CD4-positive, alpha-beta T cell treated with Interleukin-1 beta for 1 hour (primary cell): ENCODE measurements at regions not wholly inside any gene's neighbourhood (a gene's known extent, or its start where the extent isn't known, plus 50 kb on each side); places are given as distances from the start of the nearest gene placed in this dataset.

Experiments
- DNase-seq, 2 donors: peaks; one replicate each; pipeline ENCODE4 v3.0.0-alpha.2; 2020 to 2022

DNA sequence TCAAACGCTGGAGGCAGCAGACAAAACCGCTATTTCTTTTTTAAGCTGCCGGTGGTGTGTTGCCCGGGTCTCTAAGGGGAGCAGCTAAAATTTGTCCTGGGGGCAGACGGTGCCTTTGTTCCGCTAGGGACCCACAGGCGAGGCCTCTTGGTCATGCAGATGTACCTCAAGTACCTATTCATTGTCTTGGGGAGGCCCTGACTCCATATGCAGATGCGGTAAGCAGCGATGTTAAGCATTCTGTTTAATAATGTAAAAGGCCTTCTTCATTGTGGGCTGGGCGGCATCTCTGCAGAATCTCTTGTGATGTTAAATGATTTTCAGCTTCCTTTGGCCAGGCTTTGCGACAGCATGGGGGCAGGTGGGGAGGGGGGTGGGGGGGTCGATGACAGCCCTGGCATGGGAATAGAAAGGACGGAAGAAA lies 98.9 kb upstream of the PJA1 start:
- no peak for DNase-seq

DNA sequence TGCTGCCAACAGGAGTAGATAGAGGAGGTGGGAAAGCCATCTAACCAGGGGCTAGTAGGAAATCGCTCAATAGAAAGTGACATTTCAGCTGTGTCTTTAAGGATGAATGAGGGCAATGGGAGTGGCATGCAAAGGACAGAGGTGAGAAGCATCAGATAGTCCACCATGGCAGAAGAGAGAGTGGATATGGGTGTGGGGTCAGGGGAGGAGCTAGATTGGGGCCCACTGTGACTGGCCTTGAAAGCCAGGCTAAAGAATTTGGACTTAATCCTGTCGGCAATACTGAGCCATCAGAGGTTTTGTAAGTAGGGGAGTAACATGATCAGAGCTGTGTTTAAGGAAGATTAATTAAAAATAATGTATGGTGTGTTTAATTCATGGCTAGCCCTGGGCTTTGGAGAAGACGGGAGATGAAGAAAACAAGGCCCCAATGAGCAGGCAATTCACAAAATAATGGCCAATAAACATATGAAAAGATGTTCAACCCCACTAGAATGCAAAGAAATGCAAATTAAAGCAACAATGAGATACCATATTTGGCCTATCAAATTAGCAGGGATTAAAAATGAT lies 98.1 kb upstream of the PJA1 start:
- DNase-seq, result no peak

DNA sequence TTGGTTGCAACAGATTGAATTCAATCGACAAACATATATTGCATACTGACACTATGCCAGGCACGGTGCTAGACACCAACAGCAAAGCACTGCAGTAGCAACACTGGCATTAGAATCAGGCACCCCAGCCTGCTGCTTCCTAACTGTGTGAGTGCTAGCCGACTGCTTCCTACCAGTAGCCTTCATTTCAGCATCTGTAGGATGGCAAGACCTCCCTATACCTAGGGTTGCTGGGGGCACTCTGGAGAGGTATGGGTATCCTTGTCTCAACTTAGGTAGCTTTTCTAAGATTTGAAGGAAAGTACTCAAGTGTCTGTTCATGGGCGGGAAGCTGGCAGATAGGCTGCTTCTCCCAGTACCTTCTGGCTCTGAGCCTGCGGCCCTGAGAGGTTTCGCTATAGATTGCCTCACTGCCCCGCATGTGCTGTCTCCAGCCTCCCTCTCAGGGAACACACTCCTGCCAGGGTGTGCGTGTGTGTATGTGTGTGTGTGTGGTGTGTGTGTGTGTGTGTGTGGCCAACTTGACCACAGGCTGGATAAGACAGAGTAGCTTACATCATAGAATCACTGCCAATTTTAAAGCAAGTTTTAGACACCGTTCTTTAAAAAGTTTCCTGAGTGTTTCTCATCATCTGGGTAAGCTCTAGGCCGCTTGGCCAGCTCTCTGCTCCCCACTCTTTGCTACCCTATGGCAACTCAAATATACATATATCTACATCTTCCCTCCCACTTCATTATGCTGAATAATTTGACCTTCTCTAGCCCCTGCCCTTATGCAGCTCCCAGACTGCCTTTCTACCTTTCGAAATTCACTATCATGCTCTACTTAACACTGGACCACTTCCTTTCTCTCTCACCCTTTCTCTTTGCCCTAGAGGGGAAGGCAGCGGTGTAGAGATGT lies 97.0 kb upstream of the PJA1 start:
- no peak for DNase-seq

DNA sequence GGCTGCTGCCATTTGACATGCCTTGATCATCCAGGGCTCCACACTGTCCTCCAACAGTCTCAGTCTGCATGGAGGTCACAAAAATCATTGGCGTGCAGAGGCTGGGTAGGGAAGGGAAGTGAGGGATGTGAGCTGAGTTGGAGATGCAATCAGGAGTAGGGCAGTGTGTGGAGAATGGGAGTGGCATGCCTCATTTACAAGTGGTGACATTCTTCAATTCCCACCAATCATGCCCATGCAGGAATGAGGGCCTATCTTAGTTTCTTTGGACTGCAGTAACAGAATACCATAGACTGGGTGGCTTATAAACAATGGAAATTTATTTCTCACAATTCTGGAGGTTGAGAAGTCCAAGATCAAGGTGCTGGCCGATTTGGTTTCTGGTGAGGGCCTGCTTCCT lies 94.9 kb upstream of the PJA1 start:
- DNase-seq, result no peak

DNA sequence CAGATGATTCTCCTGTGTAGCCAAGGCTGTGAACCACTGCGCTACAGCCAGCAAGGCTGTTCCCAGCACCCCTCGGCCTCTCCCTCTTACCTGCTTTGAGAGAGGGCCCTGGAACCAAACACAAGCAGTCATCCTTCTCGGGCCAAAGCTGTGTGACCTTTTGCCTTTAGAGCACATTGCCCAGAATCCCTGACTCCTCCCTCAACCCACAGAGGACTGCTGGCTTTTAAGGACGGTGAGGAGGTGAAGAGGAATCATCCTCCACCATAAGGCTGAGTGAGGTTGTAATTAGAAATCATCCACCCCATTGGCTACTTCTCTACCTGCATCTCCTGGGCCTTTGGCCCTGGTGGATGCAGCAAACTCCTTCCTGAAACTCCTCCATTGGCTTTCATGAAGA lies 93.6 kb upstream of the PJA1 start:
- no peak for DNase-seq

DNA sequence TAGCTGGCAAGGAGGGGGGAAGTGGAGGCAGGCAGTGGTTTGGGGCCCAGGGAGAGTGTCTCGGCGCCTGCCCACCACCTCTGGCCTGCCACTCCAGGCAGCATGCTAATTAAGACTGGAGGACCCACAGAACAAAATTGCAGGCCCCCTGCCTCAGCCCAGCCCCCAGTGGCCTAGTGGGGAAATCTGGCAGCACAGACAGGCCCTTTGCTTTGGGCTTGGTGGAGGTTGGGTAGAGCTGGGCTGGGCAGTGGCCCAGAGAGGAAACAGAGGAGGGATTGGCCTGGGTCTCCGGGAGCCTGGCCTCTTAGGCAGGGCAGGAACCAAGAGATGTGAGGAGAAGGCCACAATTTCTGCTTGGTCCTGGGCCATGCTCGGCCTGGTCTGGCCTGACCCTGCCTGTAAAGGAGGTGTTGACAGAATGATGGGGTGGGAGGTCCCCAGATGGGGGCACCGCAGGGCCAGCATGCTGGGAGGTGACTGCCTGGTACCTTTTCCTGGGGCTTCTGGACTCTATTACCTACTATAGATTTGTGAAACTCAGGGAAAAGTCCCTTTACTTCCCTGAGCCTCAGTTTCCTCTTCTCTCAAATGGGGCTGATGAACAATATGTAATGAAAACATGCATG lies 92.4 kb upstream of the PJA1 start:
- DNase-seq, result no peak

DNA sequence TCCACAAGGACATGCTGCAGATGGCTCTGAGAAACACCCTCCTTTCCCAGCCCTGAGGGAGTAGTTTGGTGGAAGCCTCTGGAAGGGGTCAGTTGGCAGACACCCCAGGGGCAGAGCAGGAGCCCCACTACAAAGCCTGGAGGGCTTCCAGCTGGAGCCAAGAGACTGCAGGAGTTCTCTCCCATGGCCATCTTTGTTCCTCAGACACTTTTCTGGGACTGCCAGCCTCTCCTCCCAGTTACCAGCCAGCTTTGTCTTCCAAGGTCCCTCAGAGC lies 91.0 kb upstream of the PJA1 start:
- DNase-seq, result no peak

DNA sequence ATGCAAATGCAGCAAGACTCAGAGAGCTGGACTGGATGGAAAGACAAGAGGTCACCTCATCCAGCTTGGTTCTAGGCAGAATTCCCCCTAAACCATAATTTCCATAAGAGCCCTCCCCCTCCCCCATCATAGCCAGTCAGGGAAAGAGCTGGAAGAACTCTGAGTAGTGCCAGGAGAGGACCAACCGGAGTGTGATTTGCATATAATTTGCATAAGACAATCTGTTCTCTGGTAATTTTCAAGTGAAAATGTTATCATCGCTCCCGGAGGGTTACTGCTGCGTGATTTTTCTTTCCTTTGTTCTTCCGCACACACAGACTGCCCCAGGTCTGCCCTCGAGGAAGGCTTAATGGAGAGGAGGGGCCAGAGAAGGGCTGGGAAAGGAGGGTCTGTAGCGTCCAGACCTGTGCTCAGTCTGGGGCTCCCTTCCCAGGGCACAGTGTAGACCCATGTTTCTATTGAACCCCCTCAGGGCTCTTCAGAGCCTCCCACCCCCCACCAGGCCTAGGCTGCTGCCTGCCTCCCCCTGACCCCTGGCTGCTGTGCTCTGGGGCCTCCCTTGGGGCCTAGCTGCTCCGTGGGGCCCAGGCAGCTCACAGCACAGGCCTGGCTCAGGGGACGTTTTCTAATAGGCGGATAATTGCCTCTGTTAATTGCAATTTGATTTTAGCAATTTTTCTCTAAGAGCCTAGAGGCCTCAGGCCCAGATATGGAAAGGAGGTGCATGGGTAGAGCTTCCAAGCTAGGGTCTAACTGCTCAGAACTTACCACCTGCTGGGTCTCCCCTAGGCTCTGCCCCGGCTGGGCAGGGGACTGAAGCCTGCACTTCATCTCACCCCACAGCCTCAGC lies 90.4 kb upstream of the PJA1 start:
- no peak for DNase-seq

DNA sequence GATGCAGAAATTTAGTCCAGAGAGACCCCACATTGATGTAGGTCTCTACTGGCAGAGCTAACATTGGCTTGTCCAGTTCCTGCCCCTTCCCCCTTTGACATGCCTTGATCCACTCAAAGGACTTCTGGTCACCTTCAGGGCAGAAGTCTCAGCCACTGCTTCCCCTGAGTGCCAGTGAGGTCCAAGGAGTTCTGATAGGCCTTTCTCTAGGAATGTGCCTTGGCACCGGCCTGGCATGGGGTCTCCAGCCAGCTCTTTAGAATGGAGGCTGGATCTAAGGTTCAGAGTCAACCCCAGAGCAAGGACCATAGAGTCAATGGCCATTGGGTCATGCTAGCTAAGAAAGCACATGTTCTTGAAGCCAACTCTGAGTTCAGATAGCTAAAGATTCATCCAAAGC lies 88.6 kb upstream of the PJA1 start:
- DNase-seq, result no peak

DNA sequence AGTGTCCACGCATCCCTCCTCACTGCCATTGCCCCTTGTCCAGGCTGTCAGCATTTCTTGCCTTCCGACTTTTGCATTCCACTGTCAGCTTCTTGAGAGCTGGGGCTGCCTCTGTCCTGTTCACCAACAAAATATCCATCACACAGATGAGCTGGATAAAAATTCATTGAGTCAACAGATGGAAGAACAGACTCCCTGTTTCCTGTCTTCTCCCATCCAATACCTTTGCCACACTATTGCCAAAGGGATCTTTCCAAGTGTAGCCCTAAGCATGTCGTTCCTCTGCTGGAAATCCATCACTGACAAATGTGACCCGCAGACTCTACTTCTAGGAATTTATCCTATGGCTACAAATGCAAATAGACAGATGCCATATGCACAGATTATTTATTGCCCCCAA lies 78.0 kb upstream of the PJA1 start:
- no peak for DNase-seq

DNA sequence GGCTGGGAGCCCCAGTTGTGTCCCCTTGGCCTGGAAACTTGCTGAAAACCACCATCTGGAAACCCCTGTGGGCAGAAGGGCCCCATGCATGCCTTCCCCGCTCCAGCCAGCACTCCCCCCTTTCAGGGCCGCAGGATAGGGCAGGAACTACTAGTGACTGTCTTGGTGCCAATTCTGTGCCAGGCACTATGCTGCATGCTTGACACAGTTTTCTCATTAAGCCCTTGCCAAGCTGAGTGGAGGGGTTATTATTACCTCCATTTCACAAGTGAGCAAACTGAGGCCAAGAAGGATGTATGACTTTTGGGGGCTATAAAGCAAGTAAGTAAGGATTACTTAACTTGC lies 73.6 kb upstream of the PJA1 start:
- no peak for DNase-seq

DNA sequence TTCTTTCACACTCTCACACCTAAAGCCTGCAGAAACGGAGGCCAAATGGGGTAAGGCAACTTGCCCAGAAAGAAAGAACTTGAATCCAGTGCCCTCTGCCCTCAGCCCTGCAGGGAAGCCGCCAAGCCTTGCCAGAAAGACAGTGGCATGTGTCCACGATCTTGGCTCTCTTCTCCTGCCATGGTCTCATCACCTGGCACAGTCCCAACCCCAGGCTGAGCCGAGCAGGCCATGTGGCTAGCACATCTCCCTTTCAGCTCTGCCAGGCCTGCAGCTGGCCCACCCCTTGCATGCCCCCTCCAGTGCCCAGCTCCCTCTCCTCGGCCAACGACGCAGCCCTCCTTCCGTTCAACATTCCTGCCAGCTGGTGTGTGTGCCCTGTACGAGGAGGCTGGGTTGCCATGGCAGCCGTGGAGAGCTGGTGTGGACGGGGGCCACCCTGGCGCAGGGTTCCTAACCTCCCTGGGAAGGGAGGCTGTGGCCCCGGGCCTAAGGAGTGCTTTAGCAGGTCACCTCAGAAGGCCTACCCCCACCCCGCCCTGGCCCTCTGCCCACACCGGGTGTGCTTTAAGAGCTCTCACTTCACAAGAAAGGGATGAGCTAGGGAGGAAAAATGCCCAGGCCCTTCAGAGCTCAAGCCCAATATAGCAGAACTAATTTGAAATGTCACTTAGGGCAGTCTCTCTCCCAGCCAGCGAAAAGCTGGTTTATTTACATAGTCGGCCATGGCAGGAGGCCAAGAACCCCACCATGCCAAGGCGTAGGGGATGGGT lies 73.0 kb upstream of the PJA1 start:
- DNase-seq, result no peak

DNA sequence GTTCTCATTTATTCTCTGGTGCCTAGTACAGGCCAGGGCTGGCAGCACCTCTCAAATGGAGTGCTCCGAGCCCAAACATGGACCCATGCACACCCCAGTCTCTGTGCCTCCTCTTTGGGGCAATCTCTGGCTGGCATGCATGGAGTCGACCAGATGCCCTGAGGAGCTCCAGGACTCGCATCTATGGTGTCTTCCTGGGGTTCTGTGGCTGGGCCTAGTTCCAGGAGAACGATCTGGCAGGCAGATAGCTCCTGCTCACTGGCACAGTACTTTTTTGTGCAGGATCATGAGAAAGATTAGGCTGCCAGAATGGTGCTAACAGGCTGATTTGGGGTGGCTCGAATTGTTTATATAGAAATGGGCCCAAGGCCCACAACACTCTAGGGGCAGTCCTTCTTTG lies 72.0 kb upstream of the PJA1 start:
- DNase-seq, result no peak

DNA sequence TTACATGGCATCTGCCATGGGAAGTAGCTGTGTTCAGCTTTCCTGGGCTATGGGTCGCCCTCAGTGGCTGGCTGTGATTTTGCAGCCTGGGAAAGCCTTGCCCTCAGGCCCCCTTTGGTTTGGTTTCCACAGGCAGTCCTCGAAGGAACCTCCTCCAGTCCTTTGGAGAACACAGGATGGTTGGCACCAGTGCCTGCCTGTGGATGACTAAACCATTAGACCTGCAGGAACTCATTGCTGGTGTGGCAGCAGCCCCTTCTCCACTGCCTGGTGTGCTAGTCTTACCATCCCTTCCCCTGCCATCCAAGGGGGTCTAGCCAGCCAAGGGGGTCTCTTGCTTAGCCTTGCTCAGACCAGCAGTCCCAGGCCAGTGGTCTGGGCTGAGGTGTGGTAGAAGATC lies 71.4 kb upstream of the PJA1 start:
- no peak for DNase-seq

DNA sequence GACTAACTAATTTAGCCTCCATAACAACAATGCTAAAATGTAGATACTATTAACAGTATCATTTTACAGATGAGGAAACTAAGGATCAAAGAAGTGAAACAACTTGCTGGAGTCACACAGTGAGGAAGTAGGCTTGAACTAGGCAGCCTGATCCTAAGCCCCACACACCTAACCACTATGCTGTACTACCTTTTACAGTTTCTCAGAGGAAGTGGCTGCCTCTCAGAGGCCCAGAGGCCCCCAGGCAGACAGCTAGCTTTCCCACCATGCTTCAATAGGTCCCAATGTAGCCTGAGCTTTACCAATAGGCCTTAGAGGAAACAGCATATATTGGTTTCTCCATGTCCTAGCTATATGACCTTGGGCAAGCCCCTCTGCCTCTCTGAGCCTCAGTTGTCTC lies 69.4 kb upstream of the PJA1 start:
- no peak for DNase-seq

DNA sequence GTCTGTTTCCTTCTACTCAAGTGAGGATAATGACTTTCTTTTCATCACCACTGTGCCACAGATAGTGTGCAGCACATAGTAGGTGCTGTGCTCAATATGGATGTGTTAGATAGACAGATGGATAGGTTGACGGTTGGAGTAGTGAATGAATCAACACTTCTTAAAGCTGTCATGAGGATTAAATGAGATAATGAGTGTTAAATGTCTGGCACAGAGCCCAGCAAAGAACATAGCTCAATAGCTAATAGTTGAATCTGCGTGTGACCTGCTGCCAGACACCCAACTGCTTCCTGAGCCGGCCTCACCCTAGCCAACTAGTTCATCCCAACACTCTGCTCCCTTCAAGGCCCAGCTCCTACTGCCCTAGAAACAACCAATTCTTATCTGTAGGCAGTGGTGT lies 67.7 kb upstream of the PJA1 start:
- DNase-seq, result no peak

DNA sequence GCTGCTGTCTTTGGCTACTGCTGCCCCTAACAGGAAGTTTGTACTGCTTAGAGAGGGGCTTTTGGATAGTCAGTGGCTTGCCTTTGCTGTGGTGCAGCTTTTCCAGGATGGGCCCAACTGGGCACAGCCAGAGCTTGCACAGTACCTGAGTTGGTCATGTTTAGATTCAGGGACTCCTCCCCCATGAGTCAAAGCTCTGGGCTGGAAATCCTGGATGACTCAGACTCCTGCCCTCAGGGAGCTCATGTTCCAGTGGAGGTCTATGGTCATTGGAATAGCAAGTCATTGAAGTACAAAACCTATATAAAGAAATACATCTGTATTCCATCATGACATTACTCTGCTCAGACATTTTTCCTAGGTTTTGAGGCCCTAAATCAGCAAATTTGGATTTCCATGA lies 66.7 kb upstream of the PJA1 start:
- no peak for DNase-seq

DNA sequence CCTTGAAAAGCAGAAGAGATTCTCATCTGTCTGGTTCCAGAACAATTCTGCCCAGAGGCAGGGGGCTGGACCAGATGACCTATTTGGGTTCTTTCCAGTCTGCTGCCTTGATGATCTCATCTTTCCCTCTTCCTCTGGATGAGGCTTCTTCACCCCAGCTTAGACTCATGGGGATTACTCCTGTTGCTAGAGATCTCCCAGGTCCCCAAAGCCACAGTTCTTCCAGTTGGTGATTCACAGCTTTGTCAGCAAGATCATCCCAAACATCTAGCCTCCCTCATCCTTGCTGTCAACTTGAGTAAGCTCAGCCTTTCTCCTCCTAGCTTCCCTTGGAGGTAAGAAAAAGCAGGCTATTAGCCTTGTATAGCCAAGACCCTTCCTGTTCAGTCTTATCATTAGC lies 64.2 kb upstream of the PJA1 start:
- DNase-seq, result no peak

DNA sequence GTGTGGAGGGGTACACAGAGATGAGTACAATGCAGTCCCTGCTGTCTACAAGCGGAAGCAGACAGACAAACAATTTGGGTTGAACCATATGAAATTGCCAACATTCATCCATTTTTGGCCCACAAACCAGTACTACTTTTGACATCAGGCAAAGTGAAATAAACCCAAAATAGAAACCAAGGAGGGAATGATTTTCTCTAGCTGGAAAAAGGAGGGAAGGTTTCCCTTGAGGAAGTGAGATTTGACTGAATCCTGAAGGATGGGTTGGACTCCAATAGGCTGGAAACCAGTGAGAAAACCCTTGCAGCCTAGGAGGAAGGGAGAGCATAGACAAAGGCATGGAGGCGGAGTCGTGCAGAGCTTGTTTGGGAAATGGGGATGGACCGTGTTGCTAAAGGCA lies 63.5 kb upstream of the PJA1 start:
- no peak for DNase-seq

DNA sequence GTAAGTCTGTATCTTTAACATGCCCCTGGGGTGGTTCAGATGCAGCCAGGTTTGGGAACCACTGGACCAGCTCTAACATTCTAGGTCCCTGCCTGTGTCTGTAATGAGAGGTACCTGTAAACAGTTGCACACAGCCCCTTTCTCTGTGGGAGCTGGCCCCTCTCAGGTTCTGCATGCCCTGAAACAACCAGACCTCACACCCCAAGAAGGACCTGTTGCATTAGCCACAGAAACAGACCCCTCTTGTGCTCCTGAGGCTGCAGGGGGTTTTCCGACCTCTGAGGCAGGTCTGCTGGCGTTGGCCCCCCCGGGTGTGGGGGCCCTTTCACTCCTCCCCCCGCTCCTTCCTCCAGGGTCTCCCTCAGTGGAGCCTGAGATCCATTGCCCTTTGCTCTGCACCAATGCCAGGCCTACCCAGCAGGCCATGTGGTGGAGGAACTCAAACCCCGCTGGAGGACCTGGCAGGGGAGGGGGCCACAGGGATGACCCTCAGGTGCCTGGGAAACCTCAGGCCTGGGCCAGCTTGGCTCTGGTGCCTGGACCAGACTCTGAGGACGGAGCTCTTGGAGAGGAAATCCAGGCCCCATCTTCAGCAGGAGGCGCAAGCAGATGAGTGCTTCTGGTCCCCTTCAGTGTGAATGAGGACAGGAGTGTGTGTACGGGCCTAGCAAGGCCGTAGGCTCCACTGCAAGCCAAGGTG lies 61.4 kb upstream of the PJA1 start:
- no peak for DNase-seq

DNA sequence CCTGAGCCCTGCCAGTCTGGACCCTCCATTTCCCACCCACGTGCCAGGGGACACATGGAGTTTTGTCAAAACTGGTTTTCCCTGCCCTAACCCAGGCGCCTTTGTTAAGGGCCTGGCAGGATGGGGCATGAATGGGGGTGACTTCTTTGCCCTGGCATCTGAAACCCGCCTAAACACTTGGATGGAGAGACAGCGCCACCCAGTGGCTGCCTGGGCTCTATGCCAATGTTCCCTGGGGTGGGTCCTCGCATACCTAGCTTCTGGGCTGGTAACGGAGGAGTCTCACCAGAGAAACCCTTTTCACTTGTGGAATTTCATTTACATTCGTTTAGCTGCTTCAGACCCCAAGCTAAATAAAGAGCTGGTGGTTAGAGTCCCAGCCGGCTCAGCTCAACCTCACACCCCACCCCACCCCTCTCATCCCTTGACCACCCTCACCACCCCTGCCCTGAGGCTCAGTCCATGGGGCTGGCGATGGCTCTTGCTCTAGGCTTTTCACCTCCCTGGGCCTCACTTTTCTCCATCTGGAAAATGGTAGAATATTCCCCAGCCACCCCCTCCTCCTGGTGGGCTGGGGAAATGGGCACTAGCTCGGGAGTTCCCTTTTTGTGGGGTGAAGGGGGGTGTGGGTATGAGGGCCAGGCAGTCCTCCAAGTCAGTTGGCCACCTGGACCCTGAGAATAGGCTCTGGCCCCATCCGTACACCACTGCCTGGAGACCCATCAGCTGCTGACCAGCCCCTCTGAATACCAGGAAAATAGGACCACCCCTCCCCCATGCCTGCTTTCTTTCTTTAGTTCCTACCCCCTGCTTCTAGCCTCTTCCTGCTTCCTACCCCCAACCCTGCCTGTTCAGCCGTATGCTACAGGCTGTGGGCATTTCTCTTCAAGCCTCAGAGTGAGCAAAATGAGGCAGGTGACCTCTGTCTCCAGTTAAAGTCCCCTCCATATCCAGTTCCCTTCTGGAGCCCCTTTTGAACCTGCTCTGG lies 57.1 kb upstream of the PJA1 start:
- peak; percentile 66 to 70 for DNase-seq
